SK-N-SH (cell line): ENCODE measurements at regions not wholly inside any gene's neighbourhood (a gene's known extent, or its start where the extent isn't known, plus 50 kb on each side); places are given as distances from the start of the nearest gene placed in this dataset.
A peak's percentile ranks its signal among the peaks of the same experiment; 100 is the strongest.

Experiments
- CTCF ChIA-PET: fragments of 300-600, 350-600 bp; formaldehyde crosslinking; extraction: SDS; loops from one replicate; lab custom pipeline; 2021; lab: Yijun Ruan, JAX
- POLR2A ChIA-PET: fragments of 350-600 bp; sonication (Branson Sonifier 250); formaldehyde crosslinking; extraction: SDS; loops from one replicate; lab custom pipeline; 2020; ENCODE audit warnings: antibody characterized with exemption, inconsistent platforms; lab: Yijun Ruan, JAX
- DNase-seq: peaks from one replicate; pipeline ENCODE4 v3.0.0; 2012
- H2AFZ ChIP-seq: fragments of 200-600 bp; sonication (generic); 2 replicates; pipeline ENCODE4 v1.8.1; 2016; ENCODE audit warnings: antibody characterized with exemption, mild to moderate bottlenecking, low read depth
- H3F3A ChIP-seq: fragments of 200-600 bp; sonication (generic); replicated peaks from 2 replicates; pipeline ENCODE3; 2016; ENCODE audit warnings: antibody characterized with exemption, mild to moderate bottlenecking; ENCODE audit not compliant: insufficient read depth
- H3K27ac ChIP-seq, 2 experiments: fragments of 200-500 bp in 1 of 2; fragments of 200-600 bp in 1 of 2; sonication (Bioruptor generic) in 1 of 2; sonication (generic), shearing (Covaris generic) in 1 of 2; 2 replicates each; pipeline versions ENCODE4 v1.5.1 to v1.6.1; 2014 to 2016; ENCODE audit warnings: low read depth in 2 of 2, inconsistent platforms in 1 of 2, low read length in 1 of 2, mild to moderate bottlenecking in 1 of 2, mixed read lengths in 1 of 2
- H3K27me3 ChIP-seq: fragments of 200-600 bp; sonication (generic), shearing (Covaris generic); 2 replicates; pipeline ENCODE4 v1.6.1; 2016; ENCODE audit warnings: mixed run types; ENCODE audit not compliant: insufficient read depth
- H3K36me3 ChIP-seq, 2 experiments: fragments of 200-500 bp in 1 of 2; fragments of 200-600 bp in 1 of 2; sonication (Bioruptor generic) in 1 of 2; sonication (generic) in 1 of 2; replicated peaks in 1 of 2; 2 replicates each; pipeline versions ENCODE3 to v1.5.1; 2014 to 2016; ENCODE audit warnings: low read length in 1 of 2, mild to moderate bottlenecking in 1 of 2; ENCODE audit not compliant: insufficient read depth in 2 of 2, control insufficient read depth in 1 of 2
- H3K4me1 ChIP-seq, 2 experiments: fragments of 200-500 bp in 1 of 2; fragments of 200-600 bp in 1 of 2; sonication (Bioruptor generic) in 1 of 2; sonication (generic), shearing (Covaris generic) in 1 of 2; 2 replicates each; pipeline versions ENCODE4 v1.5.1 to v1.6.1; 2014 to 2016; ENCODE audit warnings: low read depth in 1 of 2, low read length in 1 of 2, mixed run types in 1 of 2; ENCODE audit not compliant: insufficient read depth in 2 of 2, control insufficient read depth in 1 of 2
- H3K4me2 ChIP-seq: fragments of 200-600 bp; sonication (generic), shearing (Covaris generic); 2 replicates; pipeline ENCODE4 v1.6.1; 2017; ENCODE audit warnings: mixed run types
- H3K4me3 ChIP-seq, 2 experiments: fragments of 200-500 bp in 1 of 2; fragments of 200-600 bp in 1 of 2; sonication (Bioruptor generic) in 1 of 2; sonication (generic), shearing (Covaris generic) in 1 of 2; 2 replicates each; pipeline versions ENCODE4 v1.5.1 to v1.8.1; 2014 to 2016; ENCODE audit warnings: low read depth in 2 of 2, inconsistent platforms in 1 of 2, low read length in 1 of 2, mild to moderate bottlenecking in 1 of 2, mixed read lengths in 1 of 2, moderate library complexity in 1 of 2
- H3K79me2 ChIP-seq: fragments of 200-600 bp; sonication (generic); 2 replicates; pipeline ENCODE4 v1.8.1; 2017; ENCODE audit warnings: mild to moderate bottlenecking; ENCODE audit not compliant: insufficient read depth
- H3K9ac ChIP-seq: fragments of 200-600 bp; sonication (generic); 2 replicates; pipeline ENCODE4 v1.6.1; 2017; ENCODE audit warnings: mixed run types
- H3K9me2 ChIP-seq: fragments of 200-600 bp; sonication (generic); 2 replicates; pipeline ENCODE4 v1.6.1; 2017; ENCODE audit warnings: mixed run types
- H3K9me3 ChIP-seq: fragments of 200-600 bp; sonication (generic); 2 replicates; pipeline ENCODE4 v1.6.1; 2017; ENCODE audit warnings: mixed run types, mild to moderate bottlenecking, moderate library complexity
- H4K20me1 ChIP-seq: fragments of 200-600 bp; sonication (generic); 2 replicates; pipeline ENCODE4 v1.6.1; 2017; ENCODE audit warnings: mild to moderate bottlenecking, mixed run types; ENCODE audit not compliant: insufficient read depth
- CTCF ChIP-seq: fragments of 200-600 bp; sonication (generic); IDR thresholded peaks from 2 replicates; pipeline ENCODE4 v1.6.1; 2017; ENCODE audit warnings: antibody characterized with exemption, mild to moderate bottlenecking, moderate library complexity
- ELF1 ChIP-seq: IDR thresholded peaks from 2 replicates; pipeline ENCODE4 v1.4.0; 2012
- EP300 ChIP-seq, 2 experiments: IDR thresholded peaks; 2 replicates each; pipeline versions ENCODE4 v1.4.0 to v1.6.1; 2012; ENCODE audit warnings: borderline replicate concordance in 1 of 2, low read depth in 1 of 2, low read length in 1 of 2
- FOSL2 ChIP-seq: IDR thresholded peaks from 2 replicates; pipeline ENCODE4 v1.4.0; 2012; ENCODE audit warnings: low read depth, mild to moderate bottlenecking, moderate library complexity, borderline replicate concordance
- FOXM1 ChIP-seq: IDR thresholded peaks from 2 replicates; pipeline ENCODE4 v1.4.0; 2012; ENCODE audit warnings: low read depth, mild to moderate bottlenecking
- JUND ChIP-seq: IDR thresholded peaks from 2 replicates; pipeline ENCODE4 v1.4.0; 2012
- MEF2A ChIP-seq: IDR thresholded peaks from 2 replicates; pipeline ENCODE4 v1.4.0; 2012; ENCODE audit warnings: low read depth, borderline replicate concordance
- NFIC ChIP-seq: IDR thresholded peaks from 2 replicates; pipeline ENCODE4 v1.4.0; 2012; ENCODE audit warnings: borderline replicate concordance
- PBX3 ChIP-seq: IDR thresholded peaks from 2 replicates; pipeline ENCODE4; 2012
- POLR2AphosphoS5 ChIP-seq: IDR thresholded peaks from 2 replicates; pipeline ENCODE4 v1.6.1; 2012; ENCODE audit warnings: low read depth, low read length
- REST ChIP-seq: IDR thresholded peaks from 2 replicates; pipeline ENCODE4 v1.6.1; 2012; ENCODE audit warnings: mild to moderate bottlenecking, low read depth, low read length, moderate library complexity
- RFX5 ChIP-seq: IDR thresholded peaks from 2 replicates; pipeline ENCODE4 v1.6.1; 2012; ENCODE audit warnings: mild to moderate bottlenecking, improper control_type of control experiment, low read length
- TCF12 ChIP-seq: IDR thresholded peaks from 2 replicates; pipeline ENCODE4 v1.4.0; 2012
- WGBS: methylation state at CpG from one replicate; pipeline ENCODE4 v1.1.6; 2017; ENCODE audit warnings: low lambda C conversion rate; 5-methylcytosine and 5-hydroxymethylcytosine counted together

- H3F3A ChIP-seq = peaks cover 32% of the 10 kb centered on the region
- DNase-seq = no peak
- H3K4me1 ChIP-seq = peaks cover 11 to 18% of the 10 kb centered on the region in 2 experiments; a peak in 3 of 4 replicates
- H2AFZ ChIP-seq = peak overlapping the region; percentile 62
- H3K9me3 ChIP-seq = no peaks in the 10 kb centered on the region
- ChIA-PET POLR2A (no interaction called here), CTCF (interaction anchor here (1.0 kb wide), 1 partner anchor 20 kb away, joined by 3 read pairs; no protein-coding TSS in a partner anchor)
- H3K79me2 ChIP-seq = no peaks in the 10 kb centered on the region
- H3K9ac ChIP-seq = peak overlapping the region; percentile 58; the same call in 1 of the 2 replicates
- TF ChIP-seq PBX3 = peak; percentile 19; the same call in 1 of the 2 replicates
- TF ChIP-seq RFX5 = no peak
- TF ChIP-seq MEF2A = peak; percentile 31; the same call in 1 of the 2 replicates
- 0 out of 2 replicates have a peak, but pooled peaks have one; percentile 24 for TF ChIP-seq JUND
- TF ChIP-seq ELF1 = no peak
- peak; percentile 32; the same call in 1 of the 2 replicates for TF ChIP-seq FOSL2
- H4K20me1 ChIP-seq = no peaks in the 10 kb centered on the region
- H3K4me2 ChIP-seq = no peak overlapping the region
- WGBS = 22% methylated on average over 1 of the region's 1 CpG
- H3K27me3 ChIP-seq = no peaks in the 10 kb centered on the region
- no peak overlapping the region for H3K4me3 ChIP-seq
- no peaks in the 10 kb centered on the region for H3K9me2 ChIP-seq
- peak overlapping the region; percentile 9 to 98; a peak in 3 of 4 replicates for H3K27ac ChIP-seq
- H3K36me3 ChIP-seq = no peaks in the 10 kb centered on the region
Measured at GRCh38 chr10:88149906-88150305, 286.5 kb downstream of the PTEN start.

GRCh38 chr10:88150339-88150738 lies 286.9 kb downstream of the PTEN start:
- TF ChIP-seq NFIC (peak; percentile 36; the same call in 1 of the 2 replicates), JUND (peak; percentile 79), RFX5 (no peak), PBX3 (peak; percentile 60; the same call in 1 of the 2 replicates), FOXM1 (0 out of 2 replicates have a peak, but pooled peaks have one; percentile 40), POLR2AphosphoS5 (no peak; the same call in 1 of the 2 replicates), REST (0 out of 2 replicates have a peak, but pooled peaks have one; percentile 34), TCF12 (peak; percentile 74), EP300 (IDR thresholded peaks at IDR 0.05; ENCODE audit: borderline replicate concordance in 1 of 2, low read depth in 1 of 2, low read length in 1 of 2) (peak in 1 of 2 experiments; percentile 67; a peak in 1 of 4 replicates), CTCF (no peak), FOSL2 (peak; percentile 90)
- ChIA-PET POLR2A (no interaction called here), CTCF (no interaction called here)
- Histone ChIP-seq H3K9me3 (no peaks in the 10 kb centered on the region), H3K27ac (peak overlapping the region in 1 of 2 experiments; percentile 98; a peak in 2 of 4 replicates), H4K20me1 (no peaks in the 10 kb centered on the region), H3K79me2 (no peaks in the 10 kb centered on the region), H3K9me2 (no peaks in the 10 kb centered on the region), H3K9ac (peak overlapping the region; percentile 58; the same call in 1 of the 2 replicates), H3K27me3 (no peaks in the 10 kb centered on the region), H3K4me2 (no peak overlapping the region), H3K36me3 (no peaks in the 10 kb centered on the region), H3K4me3 (no peak overlapping the region), H3F3A (peaks cover 37% of the 10 kb centered on the region), H2AFZ (peak overlapping the region; percentile 62), H3K4me1 (peaks cover 11 to 18% of the 10 kb centered on the region in 2 experiments; a peak in 3 of 4 replicates)
- 28% methylated on average over 3 of the region's 3 CpGs for WGBS
- DNase-seq = no peak
